Mucosa of stomach (tissue), 1 donor: ENCODE measurements at regions not wholly inside any gene's neighbourhood (a gene's known extent, or its start where the extent isn't known, plus 50 kb on each side); places are given as distances from the start of the nearest gene placed in this dataset.

Experiments used
- H3K27me3 ChIP-seq: one replicate; pipeline ENCODE4 v1.7.0; 2013; ENCODE audit warnings: mild to moderate bottlenecking, low read length; ENCODE audit not compliant: control insufficient read depth, insufficient read depth
- H3K36me3 ChIP-seq: one replicate; pipeline ENCODE4 v1.7.0; 2013; ENCODE audit warnings: low read length; ENCODE audit not compliant: control insufficient read depth, insufficient read depth
- H3K4me1 ChIP-seq: one replicate; pipeline ENCODE4 v1.7.0; 2013; ENCODE audit warnings: mild to moderate bottlenecking, low read length; ENCODE audit not compliant: control insufficient read depth, insufficient read depth
- H3K4me3 ChIP-seq: one replicate; pipeline ENCODE4 v1.7.0; 2013; ENCODE audit warnings: low read length
- H3K9ac ChIP-seq: one replicate; pipeline ENCODE4 v1.7.0; 2013; ENCODE audit warnings: mild to moderate bottlenecking, low read length, moderate library complexity
- H3K9me3 ChIP-seq: one replicate; pipeline ENCODE4 v1.7.0; 2013; ENCODE audit warnings: mild to moderate bottlenecking, low read length, moderate library complexity; ENCODE audit not compliant: control insufficient read depth
- donor health status: Pancreatic carcinoma.

GRCh38 chr2:8157621-8158430 lies 524.0 kb upstream of the ID2 start:
- H3K9me3 ChIP-seq, result no peaks in the 10 kb centered on the region
- H3K4me1 ChIP-seq, result no peaks in the 10 kb centered on the region
- H3K36me3 ChIP-seq, result no peaks in the 10 kb centered on the region
- no peaks in the 10 kb centered on the region for H3K27me3 ChIP-seq
- no peak overlapping the region for H3K9ac ChIP-seq
- no peak overlapping the region for H3K4me3 ChIP-seq

GRCh38 chr2:8158711-8159110 lies 523.1 kb upstream of the ID2 start:
- H3K9me3 ChIP-seq, result no peaks in the 10 kb centered on the region
- H3K4me1 ChIP-seq, result no peaks in the 10 kb centered on the region
- no peaks in the 10 kb centered on the region for H3K27me3 ChIP-seq
- no peak overlapping the region for H3K4me3 ChIP-seq
- H3K9ac ChIP-seq, result no peak overlapping the region
- no peaks in the 10 kb centered on the region for H3K36me3 ChIP-seq

DNA sequence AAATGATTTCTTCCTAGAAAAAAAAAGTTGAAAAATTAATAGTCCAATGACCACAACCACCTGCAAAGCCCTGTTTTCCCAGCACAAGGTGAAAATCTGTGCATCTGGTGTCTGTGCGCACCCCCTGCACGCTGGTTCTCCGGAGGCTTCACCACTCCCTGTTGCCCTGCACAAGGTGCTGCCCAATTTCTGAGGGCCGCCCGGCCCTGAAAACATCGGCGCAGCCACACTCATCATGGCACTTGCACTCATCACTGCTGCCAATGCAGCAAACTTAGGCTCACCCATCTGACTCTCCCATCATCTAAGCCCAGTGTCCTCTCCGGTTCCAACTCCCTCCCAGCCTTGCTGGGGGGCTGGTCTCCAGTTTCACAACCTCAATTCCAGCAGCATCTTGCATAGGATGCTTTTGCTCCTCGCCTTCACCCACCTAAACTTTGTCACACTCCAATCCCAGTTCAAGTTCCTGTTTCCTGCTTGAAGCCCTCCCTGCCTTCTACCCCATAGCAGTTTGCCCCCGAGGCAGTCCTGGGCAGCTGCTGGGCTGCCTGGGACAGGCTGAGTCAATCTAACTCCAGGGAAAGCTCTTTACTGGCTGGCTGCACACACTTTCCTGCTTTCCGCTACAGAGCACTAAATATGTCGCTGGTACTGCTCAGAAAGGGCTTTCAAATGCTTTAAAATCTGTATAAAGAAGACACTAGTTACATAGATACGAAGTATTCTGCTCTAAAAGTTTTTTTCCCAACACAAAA lies 522.5 kb upstream of the ID2 start:
- Histone ChIP-seq H3K9ac (no peak overlapping the region), H3K4me3 (no peak overlapping the region), H3K9me3 (no peaks in the 10 kb centered on the region), H3K27me3 (no peaks in the 10 kb centered on the region), H3K36me3 (no peaks in the 10 kb centered on the region), H3K4me1 (no peaks in the 10 kb centered on the region)

DNA sequence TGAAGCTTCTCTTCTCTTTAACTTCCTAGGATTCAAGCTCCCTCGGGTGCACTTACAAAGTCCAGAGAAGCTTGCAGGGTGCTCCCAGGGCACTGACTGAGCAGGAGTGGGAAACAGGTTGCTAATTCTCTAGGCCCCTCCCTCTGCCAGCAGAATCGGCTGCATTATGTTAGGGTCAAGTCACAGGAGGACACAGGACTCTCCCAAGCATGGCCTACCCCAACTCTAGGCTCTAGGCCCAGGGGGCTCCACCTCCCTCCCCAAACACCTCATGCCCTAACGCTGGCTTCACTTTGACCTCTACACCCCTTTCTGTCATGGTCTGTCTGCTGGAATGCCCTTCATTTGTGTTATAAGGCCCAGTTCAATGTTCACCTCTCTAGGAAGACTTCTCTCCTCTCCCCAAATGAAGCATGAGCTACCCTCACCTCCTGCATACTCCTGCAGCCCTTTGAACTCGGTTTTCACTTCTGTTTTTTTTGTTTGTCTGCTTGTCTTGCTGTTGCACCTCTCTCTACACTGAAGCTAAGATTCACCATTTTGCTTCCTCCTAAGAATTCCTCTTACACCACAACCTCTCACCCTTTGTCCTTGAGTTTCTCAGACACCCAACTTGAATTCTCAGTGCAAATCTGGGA lies 521.8 kb upstream of the ID2 start:
- Histone ChIP-seq H3K9ac (no peak overlapping the region), H3K36me3 (no peaks in the 10 kb centered on the region), H3K27me3 (no peaks in the 10 kb centered on the region), H3K4me3 (no peak overlapping the region), H3K9me3 (no peaks in the 10 kb centered on the region), H3K4me1 (no peaks in the 10 kb centered on the region)

- Histone ChIP-seq H3K9ac (no peak overlapping the region), H3K27me3 (no peaks in the 10 kb centered on the region), H3K9me3 (no peaks in the 10 kb centered on the region), H3K4me1 (no peaks in the 10 kb centered on the region), H3K4me3 (no peak overlapping the region), H3K36me3 (no peaks in the 10 kb centered on the region)
Measured at GRCh38 chr2:8160959-8161358, 520.9 kb upstream of the ID2 start.

- H3K4me1 ChIP-seq, result no peaks in the 10 kb centered on the region
- no peaks in the 10 kb centered on the region for H3K36me3 ChIP-seq
- H3K27me3 ChIP-seq, result no peaks in the 10 kb centered on the region
- no peak overlapping the region for H3K4me3 ChIP-seq
- no peaks in the 10 kb centered on the region for H3K9me3 ChIP-seq
- no peak overlapping the region for H3K9ac ChIP-seq
Measured at GRCh38 chr2:8162552-8162951, 519.3 kb upstream of the ID2 start.

DNA sequence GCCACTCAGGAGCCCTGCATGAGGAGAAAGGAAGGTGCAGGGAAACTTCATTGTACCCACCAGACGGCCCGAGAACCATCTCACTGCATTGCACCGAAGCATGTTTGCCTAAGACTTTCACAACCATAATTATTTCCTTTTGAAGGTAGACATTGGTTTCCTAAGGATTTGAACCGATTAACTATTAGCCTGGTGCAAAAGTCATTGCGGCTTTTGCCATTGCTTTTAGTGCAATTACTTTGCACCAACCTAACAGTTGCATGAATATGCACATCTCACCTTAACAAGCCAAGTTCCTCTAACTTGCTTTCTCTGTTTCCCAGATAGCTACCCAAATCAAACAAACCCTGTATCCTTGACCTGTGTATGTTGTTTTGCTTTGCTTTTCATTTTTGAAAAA lies 516.3 kb upstream of the ID2 start:
- Histone ChIP-seq H3K4me3 (no peak overlapping the region), H3K4me1 (no peaks in the 10 kb centered on the region), H3K9me3 (no peaks in the 10 kb centered on the region), H3K36me3 (no peaks in the 10 kb centered on the region), H3K9ac (no peak overlapping the region), H3K27me3 (no peaks in the 10 kb centered on the region)

- Histone ChIP-seq H3K4me1 (no peaks in the 10 kb centered on the region), H3K36me3 (no peaks in the 10 kb centered on the region), H3K9me3 (no peaks in the 10 kb centered on the region), H3K27me3 (no peaks in the 10 kb centered on the region), H3K9ac (no peak overlapping the region), H3K4me3 (no peak overlapping the region)
Measured at GRCh38 chr2:8168022-8168717, 513.7 kb upstream of the ID2 start.

- no peak overlapping the region for H3K4me3 ChIP-seq
- H3K27me3 ChIP-seq, result no peaks in the 10 kb centered on the region
- H3K9me3 ChIP-seq, result no peaks in the 10 kb centered on the region
- no peak overlapping the region for H3K9ac ChIP-seq
- H3K36me3 ChIP-seq, result no peaks in the 10 kb centered on the region
- H3K4me1 ChIP-seq, result no peaks in the 10 kb centered on the region
Measured at GRCh38 chr2:8168876-8169424, 512.9 kb upstream of the ID2 start.

DNA sequence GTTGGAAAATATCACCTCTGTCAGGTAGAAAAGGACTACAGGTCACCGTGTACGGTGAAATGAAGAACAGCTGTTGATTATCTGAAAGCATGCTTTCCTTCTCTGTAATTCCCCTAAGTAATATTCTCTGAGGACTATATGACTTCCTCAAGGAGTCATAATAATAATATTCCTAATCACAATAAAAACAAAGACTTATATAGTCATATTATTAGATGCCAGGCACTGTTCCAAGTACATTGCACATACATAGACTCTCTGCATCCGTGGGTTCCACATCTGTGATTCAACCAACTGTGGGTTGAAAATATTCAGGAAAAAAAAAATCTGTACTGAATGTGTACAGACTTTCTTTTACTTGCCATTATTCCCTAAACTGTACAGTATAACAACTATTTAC lies 512.4 kb upstream of the ID2 start:
- H3K36me3 ChIP-seq, result no peaks in the 10 kb centered on the region
- H3K9ac ChIP-seq, result no peak overlapping the region
- H3K27me3 ChIP-seq, result no peaks in the 10 kb centered on the region
- H3K9me3 ChIP-seq, result no peaks in the 10 kb centered on the region
- no peak overlapping the region for H3K4me3 ChIP-seq
- H3K4me1 ChIP-seq, result no peaks in the 10 kb centered on the region

GRCh38 chr2:8170552-8171327 lies 511.1 kb upstream of the ID2 start:
- Histone ChIP-seq H3K9me3 (no peaks in the 10 kb centered on the region), H3K4me3 (no peak overlapping the region), H3K27me3 (no peaks in the 10 kb centered on the region), H3K9ac (no peak overlapping the region), H3K36me3 (no peaks in the 10 kb centered on the region), H3K4me1 (no peaks in the 10 kb centered on the region)
